Endometrial microvascular endothelial cells (primary cell): ENCODE measurements at regions not wholly inside any gene's neighbourhood (a gene's known extent, or its start where the extent isn't known, plus 50 kb on each side); places are given as distances from the start of the nearest gene placed in this dataset.

Experiments used
- in situ Hi-C: cut with HindIII; loops from 2 replicates; pipeline ENCODE4 v1.10.0; 2017; ENCODE audit warnings: low sequenced_read_pairs, low pct_unique_long_range_greater_than_20kb; ENCODE audit errors: inconsistent ontology term

GRCh38 chr15:35874260-35874905 lies 328.4 kb upstream of the DPH6 start:
- in situ Hi-C loops = no loop called here

- in situ Hi-C loops = no loop called here
These were observed 330.8 kb upstream of the DPH6 start for GRCh38 chr15:35876762-35877161.

DNA sequence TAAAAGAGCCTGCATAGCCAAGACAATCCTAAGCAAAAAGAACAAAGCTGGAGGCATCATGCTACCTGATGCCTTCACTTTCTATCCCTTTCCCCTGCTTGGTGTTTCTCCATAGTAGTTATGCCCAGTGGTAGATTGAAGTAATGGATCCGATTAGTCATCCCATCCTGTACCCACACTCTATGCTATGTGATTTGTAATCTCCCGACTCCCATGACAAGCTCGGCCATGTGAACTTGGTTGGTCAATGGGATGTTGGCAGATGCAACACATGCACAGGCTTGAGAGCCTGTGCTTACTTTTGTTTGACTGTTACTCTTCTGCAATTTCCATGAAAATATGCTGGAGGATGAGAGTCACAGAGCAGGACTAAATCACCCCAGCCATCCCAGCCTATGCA lies 334.9 kb upstream of the DPH6 start:
- in situ Hi-C loops = no loop called here

DNA sequence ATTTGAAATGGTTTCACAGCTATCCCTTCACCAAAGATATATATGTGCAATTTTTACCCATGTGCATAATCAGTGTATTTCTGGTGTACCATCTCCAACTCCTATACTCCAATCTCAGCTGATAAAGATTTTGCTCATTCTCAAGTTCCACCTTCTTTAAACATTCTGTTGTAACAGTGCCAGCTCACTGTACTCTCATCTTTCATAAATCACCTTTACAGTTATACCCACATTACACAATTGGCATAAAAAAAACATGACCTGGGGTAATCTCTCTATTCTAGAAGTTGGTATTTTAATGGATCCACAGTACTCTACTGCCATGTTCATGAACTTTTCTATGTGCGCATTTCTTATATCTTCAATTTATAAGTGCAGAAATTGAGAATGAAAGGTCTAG lies 339.9 kb upstream of the DPH6 start:
- in situ Hi-C loops = no loop called here

GRCh38 chr15:35886765-35887164 lies 340.8 kb upstream of the DPH6 start:
- in situ Hi-C loops = no loop called here

- in situ Hi-C loops = no loop called here
These were observed 342.9 kb upstream of the DPH6 start for GRCh38 chr15:35888815-35889214.

DNA sequence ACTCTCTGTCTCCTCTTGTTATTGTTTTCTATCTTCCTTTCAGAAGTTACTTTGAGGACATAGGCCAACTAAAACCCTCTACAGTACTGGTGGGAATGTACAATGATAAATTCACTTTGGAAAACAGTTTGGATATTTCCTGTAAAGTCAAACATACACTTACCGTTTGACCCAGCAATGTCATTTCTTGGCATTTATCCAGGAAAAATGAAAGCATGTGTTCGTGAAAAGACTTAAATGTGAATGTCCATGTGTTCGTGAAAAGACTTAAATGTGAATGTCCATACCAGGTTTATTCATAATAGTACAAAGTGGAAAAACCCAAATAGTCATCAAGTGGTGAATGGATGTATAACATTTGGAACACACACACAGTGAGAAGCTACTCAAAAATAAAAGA lies 361.5 kb upstream of the DPH6 start:
- in situ Hi-C loops = no loop called here

GRCh38 chr15:35909414-35909813 lies 363.4 kb upstream of the DPH6 start:
- in situ Hi-C loops = no loop called here

- in situ Hi-C loops = no loop called here
These were observed 364.3 kb upstream of the DPH6 start for GRCh38 chr15:35910227-35910626.

DNA sequence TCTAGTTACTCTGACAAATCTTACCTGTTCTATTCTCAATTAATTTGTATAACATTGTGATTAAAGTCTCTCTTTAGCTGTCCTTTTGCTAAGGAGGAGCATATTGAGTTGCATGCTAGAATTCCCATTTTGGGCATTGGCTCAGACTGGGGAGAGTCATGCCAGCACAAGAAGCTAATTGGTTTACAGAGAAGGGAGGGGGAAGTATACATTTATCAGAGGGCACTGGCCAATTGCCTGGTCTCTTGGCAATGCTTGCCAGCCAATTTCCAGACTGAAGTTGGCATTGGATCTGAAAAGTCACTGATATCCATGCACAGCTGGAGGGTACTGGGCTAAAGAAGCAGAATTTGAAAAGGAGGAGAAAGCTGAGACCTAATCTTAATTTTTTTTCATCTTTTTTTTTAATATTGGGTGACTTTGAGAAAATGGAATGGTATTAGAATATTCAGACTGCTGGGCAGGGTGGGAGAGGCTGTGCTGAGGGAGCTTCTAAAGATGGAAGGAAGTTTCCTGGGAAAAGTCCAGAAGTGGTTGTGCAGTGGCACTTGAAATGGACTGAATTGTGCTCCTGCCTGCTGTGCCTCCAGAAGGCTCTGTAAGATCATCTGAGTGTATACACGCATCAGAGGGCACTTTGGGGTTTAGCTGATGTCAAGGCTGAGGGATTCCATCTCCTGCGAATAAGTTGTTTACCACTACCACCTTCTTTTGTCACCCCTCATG lies 365.2 kb upstream of the DPH6 start:
- in situ Hi-C loops = no loop called here

GRCh38 chr15:35912196-35912595 lies 366.2 kb upstream of the DPH6 start:
- in situ Hi-C loops = no loop called here

DNA sequence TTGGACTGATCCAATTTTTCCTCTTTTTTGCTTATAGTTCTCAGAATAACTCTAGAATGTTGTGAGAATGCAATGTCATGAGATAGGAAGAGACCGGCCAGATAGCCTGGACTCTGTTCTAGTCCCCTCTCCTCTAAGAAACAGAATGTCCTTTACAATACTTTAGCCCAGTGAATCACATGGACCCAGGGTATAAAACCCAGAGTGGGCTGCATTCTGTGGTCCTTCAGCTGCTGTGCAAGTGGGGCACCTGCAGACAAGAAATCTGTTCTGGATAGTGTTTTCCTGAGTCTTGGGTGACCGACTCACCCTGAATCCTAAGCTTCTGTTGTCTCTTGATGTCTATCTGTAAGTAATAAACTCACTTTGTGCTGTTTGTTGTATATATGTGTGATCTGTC lies 368.6 kb upstream of the DPH6 start:
- in situ Hi-C loops = no loop called here

DNA sequence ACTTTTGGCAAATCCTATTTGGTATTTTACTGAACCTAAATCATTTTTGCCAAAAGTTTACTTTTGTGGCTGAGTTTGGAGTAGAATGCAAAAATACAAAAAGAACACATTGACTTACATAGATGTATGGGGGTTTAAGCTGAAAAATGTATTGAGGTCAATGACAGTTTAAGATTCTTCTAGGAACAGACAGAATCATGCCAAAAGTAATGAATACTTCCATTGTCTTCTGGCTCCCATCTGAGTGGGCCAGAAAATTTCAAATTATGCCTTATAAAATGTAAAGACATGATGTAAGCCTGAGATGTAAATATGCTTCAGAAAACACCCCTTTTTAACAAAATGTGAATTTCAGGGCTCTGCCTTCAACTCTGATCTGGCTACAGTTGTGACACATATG lies 375.1 kb upstream of the DPH6 start:
- in situ Hi-C loops = no loop called here

GRCh38 chr15:35925275-35926006 lies 379.5 kb upstream of the DPH6 start:
- in situ Hi-C loops = no loop called here

DNA sequence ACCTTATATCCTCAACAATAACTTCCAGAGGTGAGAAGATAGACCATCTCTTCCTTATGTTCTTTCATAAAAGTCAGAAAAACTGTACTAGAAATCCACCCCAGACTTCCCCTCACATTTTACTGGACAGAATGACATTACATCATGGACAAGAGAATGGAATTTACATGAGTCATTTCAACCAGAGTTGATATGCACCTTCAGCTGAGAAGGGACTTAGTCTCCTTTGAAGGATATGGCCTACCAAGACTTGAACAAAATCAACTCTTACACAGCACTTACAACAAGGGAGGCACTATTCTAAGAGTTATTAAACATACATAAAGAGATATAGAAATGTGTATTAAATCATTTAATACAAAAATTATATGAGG lies 380.0 kb upstream of the DPH6 start:
- in situ Hi-C loops = no loop called here

GRCh38 chr15:35928847-35929246 lies 382.9 kb upstream of the DPH6 start:
- in situ Hi-C loops = no loop called here

GRCh38 chr15:35929740-35930444 lies 383.9 kb upstream of the DPH6 start:
- in situ Hi-C loops = no loop called here

GRCh38 chr15:35931799-35932341 lies 385.9 kb upstream of the DPH6 start:
- in situ Hi-C loops = no loop called here

- in situ Hi-C loops = no loop called here
These were observed 386.6 kb upstream of the DPH6 start for GRCh38 chr15:35932531-35932930.
